ENCODE measurements at regions not wholly inside any gene's neighbourhood (a gene's known extent, or its start where the extent isn't known, plus 50 kb on each side); places are given as distances from the start of the nearest gene placed in this dataset.

DNA sequence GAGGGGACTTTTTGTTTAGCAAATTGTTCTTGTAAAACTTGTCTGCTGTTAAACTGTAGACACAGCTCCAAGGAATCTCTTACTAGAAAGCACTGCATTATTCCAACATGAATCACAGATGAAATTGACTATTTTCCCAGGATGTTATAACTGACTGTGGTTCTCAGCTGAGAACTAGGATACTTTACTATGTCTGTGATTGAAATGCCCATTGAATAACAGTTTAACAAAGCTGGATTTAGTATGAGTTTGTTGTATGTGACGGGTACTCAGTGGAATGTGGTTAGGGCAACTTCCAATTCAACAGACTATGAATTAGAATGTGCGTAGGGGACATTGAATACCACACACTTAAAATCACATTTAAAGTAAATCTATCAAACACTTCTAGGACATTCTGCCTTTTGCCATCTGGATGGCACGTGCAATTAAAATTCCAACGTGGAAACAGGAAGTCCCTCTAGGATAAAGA, 193.4 kb upstream of the PREP start:
- TF ChIP-seq, protein P1, sequence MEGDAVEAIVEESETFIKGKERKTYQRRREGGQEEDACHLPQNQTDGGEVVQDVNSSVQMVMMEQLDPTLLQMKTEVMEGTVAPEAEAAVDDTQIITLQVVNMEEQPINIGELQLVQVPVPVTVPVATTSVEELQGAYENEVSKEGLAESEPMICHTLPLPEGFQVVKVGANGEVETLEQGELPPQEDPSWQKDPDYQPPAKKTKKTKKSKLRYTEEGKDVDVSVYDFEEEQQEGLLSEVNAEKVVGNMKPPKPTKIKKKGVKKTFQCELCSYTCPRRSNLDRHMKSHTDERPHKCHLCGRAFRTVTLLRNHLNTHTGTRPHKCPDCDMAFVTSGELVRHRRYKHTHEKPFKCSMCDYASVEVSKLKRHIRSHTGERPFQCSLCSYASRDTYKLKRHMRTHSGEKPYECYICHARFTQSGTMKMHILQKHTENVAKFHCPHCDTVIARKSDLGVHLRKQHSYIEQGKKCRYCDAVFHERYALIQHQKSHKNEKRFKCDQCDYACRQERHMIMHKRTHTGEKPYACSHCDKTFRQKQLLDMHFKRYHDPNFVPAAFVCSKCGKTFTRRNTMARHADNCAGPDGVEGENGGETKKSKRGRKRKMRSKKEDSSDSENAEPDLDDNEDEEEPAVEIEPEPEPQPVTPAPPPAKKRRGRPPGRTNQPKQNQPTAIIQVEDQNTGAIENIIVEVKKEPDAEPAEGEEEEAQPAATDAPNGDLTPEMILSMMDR (IDR thresholded peaks at IDR 0.05; ENCODE audit: insufficient read depth, low read length, poor library complexity, severe bottlenecking): no peak
- TF ChIP-seq EZH2phosphoT487 (conservative IDR thresholded peaks at IDR 0.05; ENCODE audit: low read length): no peak
